GM12878 (cell line): ENCODE measurements at regions not wholly inside any gene's neighbourhood (a gene's known extent, or its start where the extent isn't known, plus 50 kb on each side); places are given as distances from the start of the nearest gene placed in this dataset.

Experiments
- ATAC-seq: fragments of 200-7000 bp; cut with Tn5 transposase; 3 replicates; pipeline ENCODE4 v1.9.1; 2020; ENCODE audit warnings: mild to moderate bottlenecking, moderate library complexity
- BruUV-seq: library from RNA; stranded (reverse); fragments of 400-500 nt; replicated peaks from 2 replicates; lab custom pipeline; 2021; lab: Mats Ljungman, UMichigan
- CTCF ChIA-PET: fragments of 300-600 bp; sonication (Branson Sonifier 250); formaldehyde crosslinking; extraction: SDS; loops from one replicate; lab custom pipeline; 2021; ENCODE audit warnings: inconsistent platforms; lab: Yijun Ruan, JAX
- POLR2A ChIA-PET: fragments of 350-600 bp; formaldehyde crosslinking; extraction: SDS; loops from one replicate; lab custom pipeline; 2021; ENCODE audit warnings: inconsistent platforms; lab: Charles Lee
- RAD21 ChIA-PET: fragments of 300-600 bp; sonication (Branson Sonifier 250); formaldehyde crosslinking; loops from one replicate; lab custom pipeline; 2023; ENCODE audit warnings: antibody characterized with exemption; ENCODE audit not compliant: unreplicated experiment; lab: Charles Lee
- SMC1A ChIA-PET: fragments of 300-600 bp; sonication (Branson Sonifier 250); formaldehyde crosslinking; loops from one replicate; lab custom pipeline; 2023; ENCODE audit not compliant: unreplicated experiment, uncharacterized antibody; lab: Charles Lee
- DNase-seq: peaks from one replicate; pipeline ENCODE4 v3.0.0-alpha.2; 2011; ENCODE audit warnings: low read depth, low spot score
- FAIRE-seq: peaks from 3 replicates; lab custom pipeline; 2011; peaks lifted over from hg19 to GRCh38; lab: Jason Lieb, UNC
- H2AFZ ChIP-seq: 2 replicates; pipeline ENCODE4 v1.6.0; 2011; ENCODE audit warnings: low read depth, low read length, control low read depth; ENCODE audit not compliant: control insufficient read depth
- H3K27ac ChIP-seq: 2 replicates; pipeline ENCODE4 v1.5.1; 2011; ENCODE audit warnings: control low read depth; ENCODE audit not compliant: control insufficient read depth, insufficient read depth
- H3K27me3 ChIP-seq, 2 experiments: replicated peaks in 1 of 2; 2 replicates each; pipeline versions ENCODE4 v1.6.0 to v1.6.1; 2011; ENCODE audit warnings: low read length in 1 of 2; ENCODE audit not compliant: control insufficient read depth in 2 of 2, insufficient read depth in 2 of 2
- H3K36me3 ChIP-seq, 2 experiments: 2 replicates each; pipeline ENCODE4 v1.5.1; 2011; ENCODE audit warnings: low read length in 1 of 2; ENCODE audit not compliant: control insufficient read depth in 2 of 2, insufficient read depth in 2 of 2
- H3K4me1 ChIP-seq: 2 replicates; pipeline ENCODE4 v1.6.1; 2011; ENCODE audit warnings: mild to moderate bottlenecking, low read length, moderate library complexity, mixed read lengths; ENCODE audit not compliant: control insufficient read depth, insufficient read depth
- H3K4me2 ChIP-seq: 2 replicates; pipeline ENCODE4 v1.6.0; 2011; ENCODE audit warnings: control low read depth; ENCODE audit not compliant: control insufficient read depth, insufficient read depth
- H3K4me3 ChIP-seq: fragments of 200-600 bp; sonication (generic); 2 replicates; pipeline ENCODE4 v1.5.1; 2016
- H3K79me2 ChIP-seq: 2 replicates; pipeline ENCODE4 v1.6.0; 2011; ENCODE audit warnings: low read length; ENCODE audit not compliant: control insufficient read depth, insufficient read depth
- H3K9ac ChIP-seq: 2 replicates; pipeline ENCODE4 v1.8.0; 2011; ENCODE audit warnings: low read length, control low read depth, mixed read lengths; ENCODE audit not compliant: control insufficient read depth, insufficient read depth
- H3K9me3 ChIP-seq: replicated peaks from 3 replicates; pipeline ENCODE4 v1.5.1; 2011; ENCODE audit warnings: mild to moderate bottlenecking, low read length; ENCODE audit not compliant: control insufficient read depth, insufficient read depth
- H4K20me1 ChIP-seq: 2 replicates; pipeline ENCODE4 v1.6.0; 2011; ENCODE audit not compliant: control insufficient read depth, insufficient read depth
- BHLHE40 ChIP-seq, 2 experiments: fragments of 450-650 bp in 1 of 2; IDR thresholded peaks; 2 replicates each; pipeline ENCODE4 v1.6.1; 2011 to 2017; ENCODE audit warnings: low read depth in 2 of 2, borderline replicate concordance in 1 of 2, improper control_type of control experiment in 1 of 2, low read length in 1 of 2, mild to moderate bottlenecking in 1 of 2
- DPF2 ChIP-seq: fragments of 450-650 bp; IDR thresholded peaks from 2 replicates; pipeline ENCODE4 v1.6.1; 2017; ENCODE audit warnings: mild to moderate bottlenecking
- ESRRA ChIP-seq: IDR thresholded peaks from 2 replicates; pipeline ENCODE4 v1.6.1; 2012; ENCODE audit warnings: mild to moderate bottlenecking, low read length, improper control_type of control experiment
- EZH2 ChIP-seq: IDR thresholded peaks from 2 replicates; pipeline ENCODE4 v1.6.1; 2012; ENCODE audit warnings: low read depth, mild to moderate bottlenecking, control low read depth, inconsistent platforms, low read length, borderline replicate concordance; ENCODE audit not compliant: control insufficient read depth
- GATAD2B ChIP-seq: fragments of 450-650 bp; conservative IDR thresholded peaks from 2 replicates; pipeline ENCODE4 v1.6.1; 2017; ENCODE audit warnings: low read depth, mild to moderate bottlenecking, moderate library complexity
- HDAC2 ChIP-seq: fragments of 200-600 bp; sonication (generic); IDR thresholded peaks from 2 replicates; pipeline ENCODE4 v1.6.1; 2017
- HSF1 ChIP-seq: fragments of 150-350 bp; IDR thresholded peaks from 2 replicates; pipeline ENCODE4 v1.6.1; 2014; ENCODE audit warnings: mild to moderate bottlenecking, low read depth, low read length
- KAT2A ChIP-seq: conservative IDR thresholded peaks from 2 replicates; pipeline ENCODE4 v1.6.1; 2011; ENCODE audit warnings: low read depth, low read length; ENCODE audit not compliant: control insufficient read depth
- NFXL1 ChIP-seq: fragments of 450-650 bp; IDR thresholded peaks from 2 replicates; pipeline ENCODE4 v1.6.1; 2017; ENCODE audit warnings: antibody characterized with exemption, mild to moderate bottlenecking, borderline replicate concordance
- NFYA ChIP-seq: IDR thresholded peaks from 2 replicates; pipeline ENCODE4 v1.6.1; 2011; ENCODE audit warnings: low read depth, mild to moderate bottlenecking, low read length, improper control_type of control experiment, borderline replicate concordance
- NRF1 ChIP-seq: conservative IDR thresholded peaks from 2 replicates; pipeline ENCODE4 v1.6.1; 2011; ENCODE audit warnings: mild to moderate bottlenecking, low read depth, low read length, improper control_type of control experiment
- TAF1 ChIP-seq: IDR thresholded peaks from 2 replicates; pipeline ENCODE4 v1.6.1; 2011; ENCODE audit warnings: mild to moderate bottlenecking, low read depth, low read length, borderline replicate concordance
- ZNF274 ChIP-seq: IDR thresholded peaks from one replicate; pipeline ENCODE4 v1.8.0; 2011; ENCODE audit not compliant: insufficient read length, insufficient read depth
- WGBS: methylation state at CpG from one replicate; pipeline ENCODE4 v1.1.6; 2016; ENCODE audit warnings: low lambda C conversion rate; ENCODE audit not compliant: insufficient replicate concordance, insufficient coverage; ENCODE audit errors: missing lambda C conversion rate; 5-methylcytosine and 5-hydroxymethylcytosine counted together
- in situ Hi-C: fragments of 300-500 bp; cut with MboI; formaldehyde crosslinking; loops from 9 replicates; pipeline ENCODE4 v1.14.3; 2018; ENCODE audit warnings: mixed read lengths
- intact Hi-C: fragments of 100-400 bp; cut with micrococcal nuclease; formaldehyde crosslinking; loops from one replicate; pipeline ENCODE4 v1.14.2; 2022; ENCODE audit not compliant: unreplicated experiment
- TF ChIP-seq, protein P1 (sequence below): fragments of 450-650 bp; IDR thresholded peaks from 2 replicates; pipeline ENCODE4 v1.6.1; 2017; ENCODE audit warnings: mild to moderate bottlenecking, moderate library complexity
- TF ChIP-seq, protein P2 (sequence below), 3 experiments: IDR thresholded peaks in 2 of 3; conservative IDR thresholded peaks in 1 of 3; 2 replicates each; pipeline ENCODE4 v1.5.1; 2011; ENCODE audit warnings: low read depth in 3 of 3, low read length in 3 of 3, mild to moderate bottlenecking in 3 of 3, control low read depth in 2 of 3, moderate library complexity in 2 of 3, inconsistent platforms in 1 of 3, mixed read lengths in 1 of 3; ENCODE audit not compliant: control insufficient read depth in 2 of 3, insufficient read depth in 1 of 3; ENCODE audit errors: extremely low read depth in 1 of 3

- TF ChIP-seq HSF1 (no peak), NRF1 (no peak), NFXL1 (no peak), HDAC2 (no peak), TAF1 (no peak), EZH2 (no peak)
- TF ChIP-seq, protein P1, sequence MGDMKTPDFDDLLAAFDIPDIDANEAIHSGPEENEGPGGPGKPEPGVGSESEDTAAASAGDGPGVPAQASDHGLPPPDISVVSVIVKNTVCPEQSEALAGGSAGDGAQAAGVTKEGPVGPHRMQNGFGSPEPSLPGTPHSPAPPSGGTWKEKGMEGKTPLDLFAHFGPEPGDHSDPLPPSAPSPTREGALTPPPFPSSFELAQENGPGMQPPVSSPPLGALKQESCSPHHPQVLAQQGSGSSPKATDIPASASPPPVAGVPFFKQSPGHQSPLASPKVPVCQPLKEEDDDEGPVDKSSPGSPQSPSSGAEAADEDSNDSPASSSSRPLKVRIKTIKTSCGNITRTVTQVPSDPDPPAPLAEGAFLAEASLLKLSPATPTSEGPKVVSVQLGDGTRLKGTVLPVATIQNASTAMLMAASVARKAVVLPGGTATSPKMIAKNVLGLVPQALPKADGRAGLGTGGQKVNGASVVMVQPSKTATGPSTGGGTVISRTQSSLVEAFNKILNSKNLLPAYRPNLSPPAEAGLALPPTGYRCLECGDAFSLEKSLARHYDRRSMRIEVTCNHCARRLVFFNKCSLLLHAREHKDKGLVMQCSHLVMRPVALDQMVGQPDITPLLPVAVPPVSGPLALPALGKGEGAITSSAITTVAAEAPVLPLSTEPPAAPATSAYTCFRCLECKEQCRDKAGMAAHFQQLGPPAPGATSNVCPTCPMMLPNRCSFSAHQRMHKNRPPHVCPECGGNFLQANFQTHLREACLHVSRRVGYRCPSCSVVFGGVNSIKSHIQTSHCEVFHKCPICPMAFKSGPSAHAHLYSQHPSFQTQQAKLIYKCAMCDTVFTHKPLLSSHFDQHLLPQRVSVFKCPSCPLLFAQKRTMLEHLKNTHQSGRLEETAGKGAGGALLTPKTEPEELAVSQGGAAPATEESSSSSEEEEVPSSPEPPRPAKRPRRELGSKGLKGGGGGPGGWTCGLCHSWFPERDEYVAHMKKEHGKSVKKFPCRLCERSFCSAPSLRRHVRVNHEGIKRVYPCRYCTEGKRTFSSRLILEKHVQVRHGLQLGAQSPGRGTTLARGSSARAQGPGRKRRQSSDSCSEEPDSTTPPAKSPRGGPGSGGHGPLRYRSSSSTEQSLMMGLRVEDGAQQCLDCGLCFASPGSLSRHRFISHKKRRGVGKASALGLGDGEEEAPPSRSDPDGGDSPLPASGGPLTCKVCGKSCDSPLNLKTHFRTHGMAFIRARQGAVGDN, result no peak
- TF ChIP-seq, all 136 proteins: peak for 0
These were observed 356.2 kb downstream of the GLRX3 start (continued) for GRCh38 chr10:130492266-130492934.

- no peak overlapping the region for H2AFZ ChIP-seq
- POLR2A ChIA-PET, result no interaction called here
- intact Hi-C loops, result no loop called here
- no peak overlapping the region for H3K4me2 ChIP-seq
- no peaks in the 10 kb centered on the region for H4K20me1 ChIP-seq
- H3K79me2 ChIP-seq, result no peaks in the 10 kb centered on the region
- no peak overlapping the region for H3K27ac ChIP-seq
- H3K4me3 ChIP-seq, result no peak overlapping the region
- CTCF ChIA-PET, result no interaction called here
- ATAC-seq (no peak), DNase-seq (no peak), FAIRE-seq (no peak)
- RAD21 ChIA-PET, result no interaction called here
- SMC1A ChIA-PET, result no interaction called here
- H3K27me3 ChIP-seq, result no peaks in the 10 kb centered on the region
- H3K9ac ChIP-seq, result no peak overlapping the region
- no peaks in the 10 kb centered on the region for H3K4me1 ChIP-seq
- no peaks in the 10 kb centered on the region for H3K9me3 ChIP-seq
- WGBS, result 56% methylated on average over 13 of the region's 13 CpGs
- in situ Hi-C loops, result no loop called here
- BruUV-seq, result no TSS peak
- no peaks in the 10 kb centered on the region for H3K36me3 ChIP-seq
- TF ChIP-seq KAT2A, result no peak
- no peak for TF ChIP-seq ZNF274
- TF ChIP-seq BHLHE40 (IDR thresholded peaks at IDR 0.05; ENCODE audit: borderline replicate concordance in 1 of 2, low read depth in 2 of 2, low read length in 1 of 2), result no peak
- no peak for TF ChIP-seq ESRRA
- TF ChIP-seq NFYA, result no peak
- TF ChIP-seq, protein P2, sequence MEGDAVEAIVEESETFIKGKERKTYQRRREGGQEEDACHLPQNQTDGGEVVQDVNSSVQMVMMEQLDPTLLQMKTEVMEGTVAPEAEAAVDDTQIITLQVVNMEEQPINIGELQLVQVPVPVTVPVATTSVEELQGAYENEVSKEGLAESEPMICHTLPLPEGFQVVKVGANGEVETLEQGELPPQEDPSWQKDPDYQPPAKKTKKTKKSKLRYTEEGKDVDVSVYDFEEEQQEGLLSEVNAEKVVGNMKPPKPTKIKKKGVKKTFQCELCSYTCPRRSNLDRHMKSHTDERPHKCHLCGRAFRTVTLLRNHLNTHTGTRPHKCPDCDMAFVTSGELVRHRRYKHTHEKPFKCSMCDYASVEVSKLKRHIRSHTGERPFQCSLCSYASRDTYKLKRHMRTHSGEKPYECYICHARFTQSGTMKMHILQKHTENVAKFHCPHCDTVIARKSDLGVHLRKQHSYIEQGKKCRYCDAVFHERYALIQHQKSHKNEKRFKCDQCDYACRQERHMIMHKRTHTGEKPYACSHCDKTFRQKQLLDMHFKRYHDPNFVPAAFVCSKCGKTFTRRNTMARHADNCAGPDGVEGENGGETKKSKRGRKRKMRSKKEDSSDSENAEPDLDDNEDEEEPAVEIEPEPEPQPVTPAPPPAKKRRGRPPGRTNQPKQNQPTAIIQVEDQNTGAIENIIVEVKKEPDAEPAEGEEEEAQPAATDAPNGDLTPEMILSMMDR (IDR thresholded peaks at IDR 0.05 in 2 of 3, conservative IDR thresholded peaks at IDR 0.05 in 1 of 3; ENCODE audit: control insufficient read depth in 2 of 3, extremely low read depth in 1 of 3, insufficient read depth in 1 of 3, low read depth in 3 of 3, low read length in 3 of 3), result no peak
- no peak for TF ChIP-seq DPF2
- no peak for TF ChIP-seq GATAD2B
These were observed 356.8 kb downstream of the GLRX3 start for GRCh38 chr10:130493021-130493420.
